Heart left ventricle (tissue), 16 donors: ENCODE measurements at regions not wholly inside any gene's neighbourhood (a gene's known extent, or its start where the extent isn't known, plus 50 kb on each side); places are given as distances from the start of the nearest gene placed in this dataset.
A peak's percentile ranks its signal among the peaks of the same experiment; 100 is the strongest.

Experiments
- ATAC-seq, 4 donors: fragments of 200-7000 bp; cut with Tn5 transposase; one replicate each; pipeline ENCODE4 v1.9.1; 2020 to 2022; ENCODE audit warnings: moderate library complexity in 4 of 4, mild to moderate bottlenecking in 3 of 4, moderate number of reproducible peaks in 1 of 4
- DNase-seq, 5 donors: peaks; one replicate each; pipeline ENCODE4 v3.0.0-alpha.2; 2020
- H3K27ac ChIP-seq, 12 donors: fragments of 200-600 bp; sonication (generic) in 4 of 12; one replicate each; pipeline versions ENCODE4 v1.5.0 to v1.8.0; 2016 to 2022; ENCODE audit warnings: mild to moderate bottlenecking in 2 of 12
- H3K27me3 ChIP-seq, 9 donors: fragments of 200-600 bp; sonication (generic) in 2 of 9; one replicate each; pipeline versions ENCODE4 v1.5.1 to v1.8.0; 2016 to 2022; ENCODE audit warnings: mild to moderate bottlenecking in 3 of 9
- H3K36me3 ChIP-seq, 9 donors: fragments of 200-600 bp; sonication (generic) in 2 of 9; one replicate each; pipeline versions ENCODE4 v1.5.0 to v1.8.0; 2018 to 2022; ENCODE audit warnings: mild to moderate bottlenecking in 2 of 9
- H3K4me1 ChIP-seq, 12 donors: fragments of 200-600 bp; sonication (generic) in 4 of 12; one replicate each; pipeline versions ENCODE4 v1.5.0 to v1.8.0; 2016 to 2022; ENCODE audit warnings: mild to moderate bottlenecking in 3 of 12
- H3K4me3 ChIP-seq, 12 donors: fragments of 200-600 bp; sonication (generic) in 4 of 12; one replicate each; pipeline versions ENCODE4 v1.5.0 to v1.8.0; 2017 to 2022; ENCODE audit warnings: mild to moderate bottlenecking in 9 of 12, moderate library complexity in 4 of 12
- H3K9me3 ChIP-seq, 12 donors: fragments of 200-600 bp; sonication (generic) in 4 of 12; one replicate each; pipeline versions ENCODE4 v1.5.0 to v1.8.0; 2016 to 2022; ENCODE audit warnings: mild to moderate bottlenecking in 1 of 12
- CTCF ChIP-seq, 12 donors: fragments of 200-600 bp; sonication (generic) in 4 of 12; IDR thresholded peaks; one replicate each; pipeline versions ENCODE4 v1.5.0 to v1.8.0; 2018 to 2022; ENCODE audit warnings: antibody characterized with exemption in 12 of 12, mild to moderate bottlenecking in 5 of 12
- POLR2A ChIP-seq, 2 donors: fragments of 450-650 bp; IDR thresholded peaks; one replicate each; pipeline ENCODE4 v1.6.1; 2017; ENCODE audit warnings: antibody characterized with exemption in 2 of 2, mild to moderate bottlenecking in 2 of 2, moderate library complexity in 2 of 2
- WGBS, 4 donors: extraction: QIAGEN DNeasy Blood & Tissue Kit in 2 of 4; methylation state at CpG; one replicate each; pipeline versions ENCODE4 v1.1.5 to v1.1.7; 2013 to 2018; 5-methylcytosine and 5-hydroxymethylcytosine counted together
- intact Hi-C, 10 donors: fragments of 100-400 bp; cut with DNase I; formaldehyde crosslinking; loops; one replicate each; pipeline versions ENCODE4 v1.11.1 to v1.14.2; 2022
- donor health status: ischemic (EF 13 %, LVEDD 7.1; RV severe dilation, severe dysfunction).
- donor health status: healthy with polysubstance abuse.
- donor health status: DM: no; HTN: yes; CAD: no.
- donor health status: DM: no; HTN: no; CAD: no.
- donor health status: ischemic (EF 25% LVEDD 6.9; RV normal size, moderate dysfunction).
- donor health status: ischemic (EF 25% LVEDD 5.7; RV mildly dilated, moderate dysfunction).
- donor health status: healthy.
- donor health status: DM: yes; HTN: yes; CAD: no.
- donor health status: ischemic (EF 35%, LVEDD 5.7; RV mildly dilated, moderate dysfunction).
- donor health status: nonischemic (EF 11% LVEDD 7.7; RV severe dilation, severe dysfunction).
- donor health status: DM: yes; HTN: yes; CAD: no.
- donor health status: PGD.
- donor health status: ischemic (EF 29% LVEDD 5.4; RV normal size, mild dysfunction).
- donor health status: nonischemic (EF 23%, LVEDD 6.1; RV moderate dilation, normal function).

GRCh38 chr1:234531151-234531635, 52.2 kb upstream of the TARBP1 start:
- Histone ChIP-seq H3K4me1 (peaks cover 31 to 98% (median 83%) of the 10 kb centered on the region in 12 donors), H3K27me3 (no peaks in the 10 kb centered on the region), H3K36me3 (no peaks in the 10 kb centered on the region), H3K4me3 (peak overlapping the region in 10 of 12 donors; percentile 16 to 48 (median 30)), H3K27ac (peak overlapping the region; percentile 91 to 99 (median 98)), H3K9me3 (no peaks in the 10 kb centered on the region)
- TF ChIP-seq CTCF (IDR thresholded peaks at IDR 0.05), result no peak
- peak in 1 of 2 donors; percentile 57 for TF ChIP-seq POLR2A (IDR thresholded peaks at IDR 0.05)
- WGBS, 4 donors, result 24 to 34% (median 30%) methylated on average over 17 to 20 of the region's 20 CpGs
- ATAC-seq (peak in 3 of 4 donors; percentile 3 to 27 (median 12)), DNase-seq (peak in 4 of 5 donors; percentile 52 to 75 (median 64))
- intact Hi-C loops, result loop anchor here in 9 of 10 donors (5.0 to 10.0 kb wide), 6 partner anchors 71 to 466 kb away; no protein-coding TSS in a partner anchor

DNA sequence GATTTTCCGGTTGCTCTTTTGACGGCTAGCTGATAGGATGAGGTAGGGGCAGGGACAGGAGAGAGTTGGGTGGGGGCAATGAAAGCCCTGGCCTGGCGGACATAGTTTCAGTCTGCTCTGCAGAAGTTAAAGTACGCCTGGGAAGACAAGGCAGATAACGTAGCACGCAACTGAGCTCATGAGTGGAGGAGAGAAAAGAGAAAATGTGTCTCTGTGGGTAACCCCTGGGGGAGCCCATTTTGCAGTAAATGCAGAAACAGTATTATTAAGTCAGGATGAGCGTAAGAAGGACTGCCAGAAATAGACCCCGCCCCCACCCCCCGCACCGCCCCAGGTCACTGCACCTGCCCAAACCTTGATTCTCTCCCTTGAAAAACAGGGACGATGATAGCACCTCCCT, 51.7 kb upstream of the TARBP1 start:
- Histone ChIP-seq H3K4me3 (peak overlapping the region in 9 of 12 donors; percentile 15 to 48 (median 32)), H3K9me3 (no peaks in the 10 kb centered on the region), H3K36me3 (no peaks in the 10 kb centered on the region), H3K27me3 (no peaks in the 10 kb centered on the region), H3K4me1 (peaks cover 27 to 93% (median 78%) of the 10 kb centered on the region in 12 donors), H3K27ac (peak overlapping the region; percentile 91 to 99 (median 98))
- DNase-seq (no peak), ATAC-seq (no peak)
- 57 to 67% (median 58%) methylated on average over 11 of the region's 11 CpGs for WGBS, 4 donors
- intact Hi-C loops, result loop anchor here in 9 of 10 donors (5.0 to 10.0 kb wide), 6 partner anchors 72 to 467 kb away; no protein-coding TSS in a partner anchor
- TF ChIP-seq CTCF (IDR thresholded peaks at IDR 0.05), result no peak

GRCh38 chr1:234529950-234530237, 50.9 kb upstream of the TARBP1 start:
- H3K27me3 ChIP-seq, result no peaks in the 10 kb centered on the region
- no peak for DNase-seq
- H3K9me3 ChIP-seq, result no peaks in the 10 kb centered on the region
- peak overlapping the region in 11 of 12 donors; percentile 91 to 99 (median 98) for H3K27ac ChIP-seq
- peak overlapping the region in 6 of 12 donors; percentile 21 to 48 (median 36) for H3K4me3 ChIP-seq
- TF ChIP-seq POLR2A (IDR thresholded peaks at IDR 0.05) (no peak), CTCF (IDR thresholded peaks at IDR 0.05) (no peak)
- 82 to 89% (median 85%) methylated on average over 2 of the region's 2 CpGs for WGBS, 4 donors
- intact Hi-C loops, result loop anchor here in 9 of 10 donors (5.0 to 10.0 kb wide), 6 partner anchors 72 to 467 kb away; no protein-coding TSS in a partner anchor
- ATAC-seq, result no peak
- H3K4me1 ChIP-seq, result peaks cover 20 to 90% (median 72%) of the 10 kb centered on the region in 12 donors
- H3K36me3 ChIP-seq, result no peaks in the 10 kb centered on the region

GRCh38 chr1:234529095-234529949, 50.3 kb upstream of the TARBP1 start:
- H3K4me1 ChIP-seq, result peaks cover 16 to 86% (median 72%) of the 10 kb centered on the region in 12 donors
- no peaks in the 10 kb centered on the region for H3K27me3 ChIP-seq
- peak overlapping the region in 1 of 12 donors; percentile 46 for H3K4me3 ChIP-seq
- H3K27ac ChIP-seq, result peak overlapping the region in 11 of 12 donors; percentile 91 to 99 (median 98)
- no peak for ATAC-seq
- no peak for DNase-seq
- H3K9me3 ChIP-seq, result no peaks in the 10 kb centered on the region
- TF ChIP-seq CTCF (IDR thresholded peaks at IDR 0.05) (no peak), POLR2A (IDR thresholded peaks at IDR 0.05) (no peak)
- no peaks in the 10 kb centered on the region for H3K36me3 ChIP-seq
- WGBS, 4 donors, result 83 to 90% (median 89%) methylated on average over 8 of the region's 8 CpGs
- intact Hi-C loops, result no loop called here
